GM13977 (cell line): ENCODE measurements at regions not wholly inside any gene's neighbourhood (a gene's known extent, or its start where the extent isn't known, plus 50 kb on each side); places are given as distances from the start of the nearest gene placed in this dataset.
"Not testable (repeated sequence)": the region's sequence is repeated elsewhere in the genome, so short reads cannot be mapped to it uniquely, and the experiment has no call there.

Source experiments
- DNase-seq: peaks from one replicate; pipeline ENCODE4 v3.0.0; 2012; ENCODE audit warnings: low spot score
- CTCF ChIP-seq: IDR thresholded peaks from 2 replicates; pipeline ENCODE4 v1.5.1; 2012; ENCODE audit warnings: mild to moderate bottlenecking, control low read depth; ENCODE audit not compliant: insufficient read depth; ENCODE audit errors: extremely low read depth, missing control alignments
- in situ Hi-C: fragments of 300-500 bp; cut with MboI; formaldehyde crosslinking; loops from one replicate; pipeline ENCODE4 v1.12.0; 2022; ENCODE audit warnings: low sequenced_read_pairs, low pct_unique_long_range_greater_than_20kb, mixed read lengths, inconsistent platforms; ENCODE audit not compliant: unreplicated experiment

- in situ Hi-C loops = no loop called here
- DNase-seq = no peak
- TF ChIP-seq CTCF = no peak
Observed at GRCh38 chr14:40362856-40363255, 930.6 kb upstream of the FBXO33 start.

GRCh38 chr14:40354754-40355153 is 922.5 kb upstream of the FBXO33 start:
- DNase-seq = no peak
- in situ Hi-C loops = no loop called here
- no peak for TF ChIP-seq CTCF

- DNase-seq, in situ Hi-C loops: not testable (repeated sequence)
Observed at GRCh38 chr14:40348104-40348503, 915.9 kb upstream of the FBXO33 start.

- no peak for DNase-seq
- in situ Hi-C loops = no loop called here
Observed at GRCh38 chr14:40347675-40348074, 915.4 kb upstream of the FBXO33 start.

GRCh38 chr14:40346275-40346674 is 914.0 kb upstream of the FBXO33 start:
- DNase-seq = no peak
- in situ Hi-C loops = no loop called here
- TF ChIP-seq CTCF = no peak

More at GRCh38 chr14:40347675-40348074, 915.4 kb upstream of the FBXO33 start:
- no peak for TF ChIP-seq CTCF

GRCh38 chr14:40345334-40345733 is 913.1 kb upstream of the FBXO33 start:
- in situ Hi-C loops = no loop called here
- TF ChIP-seq CTCF = no peak
- no peak for DNase-seq

- DNase-seq = no peak
- in situ Hi-C loops = no loop called here
- TF ChIP-seq CTCF = no peak
Observed at GRCh38 chr14:40340708-40341107, 908.5 kb upstream of the FBXO33 start.
